ENCODE measurements at regions not wholly inside any gene's neighbourhood (a gene's known extent, or its start where the extent isn't known, plus 50 kb on each side); places are given as distances from the start of the nearest gene placed in this dataset.

GRCh38 chr12:127571578-127571977 is 695.4 kb upstream of the TMEM132C start:
- peak; percentile 41 for TF ChIP-seq GATA2 (IDR thresholded peaks at IDR 0.05; ENCODE audit: low read depth, low read length)
- no peak for TF ChIP-seq GATA3 (IDR thresholded peaks at IDR 0.05; ENCODE audit: low read depth, low read length)

GRCh38 chr12:127579446-127579845 is 687.5 kb upstream of the TMEM132C start:
- TF ChIP-seq GATA3 (IDR thresholded peaks at IDR 0.05; ENCODE audit: low read depth, low read length) (no peak), GATA2 (IDR thresholded peaks at IDR 0.05; ENCODE audit: low read depth, low read length) (no peak)

- no peak for TF ChIP-seq GATA2 (IDR thresholded peaks at IDR 0.05; ENCODE audit: low read depth, low read length)
- TF ChIP-seq GATA3 (IDR thresholded peaks at IDR 0.05; ENCODE audit: low read depth, low read length): no peak
These were observed 684.9 kb upstream of the TMEM132C start for GRCh38 chr12:127582074-127582473.

GRCh38 chr12:127583041-127583440 is 683.9 kb upstream of the TMEM132C start:
- no peak for TF ChIP-seq GATA3 (IDR thresholded peaks at IDR 0.05; ENCODE audit: low read depth, low read length)
- TF ChIP-seq GATA2 (IDR thresholded peaks at IDR 0.05; ENCODE audit: low read depth, low read length): no peak

GRCh38 chr12:127588249-127588648 is 678.7 kb upstream of the TMEM132C start:
- TF ChIP-seq GATA3 (IDR thresholded peaks at IDR 0.05; ENCODE audit: low read depth, low read length): no peak
- no peak for TF ChIP-seq GATA2 (IDR thresholded peaks at IDR 0.05; ENCODE audit: low read depth, low read length)

GRCh38 chr12:127589541-127589940 is 677.4 kb upstream of the TMEM132C start:
- TF ChIP-seq GATA2 (IDR thresholded peaks at IDR 0.05; ENCODE audit: low read depth, low read length): no peak
- no peak for TF ChIP-seq GATA3 (IDR thresholded peaks at IDR 0.05; ENCODE audit: low read depth, low read length)

- TF ChIP-seq GATA2 (IDR thresholded peaks at IDR 0.05; ENCODE audit: low read depth, low read length) (no peak), GATA3 (IDR thresholded peaks at IDR 0.05; ENCODE audit: low read depth, low read length) (no peak)
These were observed 676.1 kb upstream of the TMEM132C start for GRCh38 chr12:127590868-127591267.

- TF ChIP-seq GATA3 (IDR thresholded peaks at IDR 0.05; ENCODE audit: low read depth, low read length) (no peak), GATA2 (IDR thresholded peaks at IDR 0.05; ENCODE audit: low read depth, low read length) (no peak)
These were observed 674.7 kb upstream of the TMEM132C start for GRCh38 chr12:127592245-127592644.

- TF ChIP-seq GATA3 (IDR thresholded peaks at IDR 0.05; ENCODE audit: low read depth, low read length) (no peak), GATA2 (IDR thresholded peaks at IDR 0.05; ENCODE audit: low read depth, low read length) (no peak)
These were observed 672.5 kb upstream of the TMEM132C start for GRCh38 chr12:127594351-127594970.

GRCh38 chr12:127595506-127595905 is 671.5 kb upstream of the TMEM132C start:
- TF ChIP-seq GATA2 (IDR thresholded peaks at IDR 0.05; ENCODE audit: low read depth, low read length): no peak
- no peak for TF ChIP-seq GATA3 (IDR thresholded peaks at IDR 0.05; ENCODE audit: low read depth, low read length)

- TF ChIP-seq GATA3 (IDR thresholded peaks at IDR 0.05; ENCODE audit: low read depth, low read length): no peak
- TF ChIP-seq GATA2 (IDR thresholded peaks at IDR 0.05; ENCODE audit: low read depth, low read length): no peak
These were observed 670.1 kb upstream of the TMEM132C start for GRCh38 chr12:127596891-127597290.

GRCh38 chr12:127599436-127599835 is 667.5 kb upstream of the TMEM132C start:
- TF ChIP-seq GATA3 (IDR thresholded peaks at IDR 0.05; ENCODE audit: low read depth, low read length) (no peak), GATA2 (IDR thresholded peaks at IDR 0.05; ENCODE audit: low read depth, low read length) (no peak)

GRCh38 chr12:127600211-127600610 is 666.8 kb upstream of the TMEM132C start:
- TF ChIP-seq GATA2 (IDR thresholded peaks at IDR 0.05; ENCODE audit: low read depth, low read length) (no peak), GATA3 (IDR thresholded peaks at IDR 0.05; ENCODE audit: low read depth, low read length) (no peak)

GRCh38 chr12:127606476-127607015 is 660.4 kb upstream of the TMEM132C start:
- no peak for TF ChIP-seq GATA3 (IDR thresholded peaks at IDR 0.05; ENCODE audit: low read depth, low read length)
- TF ChIP-seq GATA2 (IDR thresholded peaks at IDR 0.05; ENCODE audit: low read depth, low read length): no peak

- TF ChIP-seq GATA3 (IDR thresholded peaks at IDR 0.05; ENCODE audit: low read depth, low read length) (no peak), GATA2 (IDR thresholded peaks at IDR 0.05; ENCODE audit: low read depth, low read length) (no peak)
These were observed 659.7 kb upstream of the TMEM132C start for GRCh38 chr12:127607146-127607725.

Measured in SH-SY5Y (cell line).